Activated CD8-positive, alpha-beta T cell treated with anti-CD3 and anti-CD28 coated beads for 36 hours (primary cell): ENCODE measurements at regions not wholly inside any gene's neighbourhood (a gene's known extent, or its start where the extent isn't known, plus 50 kb on each side); places are given as distances from the start of the nearest gene placed in this dataset.

Experiments
- ATAC-seq: fragments of 200-7000 bp; cut with Tn5 transposase; one replicate; pipeline ENCODE4 v1.10.0; 2021; ENCODE audit warnings: mild to moderate bottlenecking, moderate library complexity
- CTCF ChIA-PET: fragments of 350-600 bp; sonication (Branson Sonifier 250); formaldehyde crosslinking; loops from one replicate; lab custom pipeline; 2021; ENCODE audit warnings: antibody characterized with exemption; lab: Charles Lee
- POLR2A ChIA-PET: fragments of 350-600 bp; sonication (Branson Sonifier 250); formaldehyde crosslinking; loops from one replicate; lab custom pipeline; 2021; ENCODE audit warnings: antibody characterized with exemption; lab: Charles Lee
- DNase-seq: peaks from one replicate; pipeline ENCODE4 v3.0.0-alpha.2; 2020
- H3K27ac Mint-ChIP-seq: one replicate; pipeline ENCODE4 v1.8.0; 2021; ENCODE audit warnings: mild to moderate bottlenecking, mixed read lengths
- H3K27me3 Mint-ChIP-seq: one replicate; pipeline ENCODE4 v1.8.0; 2021; ENCODE audit warnings: mixed read lengths
- H3K36me3 Mint-ChIP-seq: one replicate; pipeline ENCODE4 v1.8.0; 2021; ENCODE audit warnings: low read depth, mixed read lengths
- H3K4me1 Mint-ChIP-seq: one replicate; pipeline ENCODE4 v1.8.0; 2021; ENCODE audit warnings: low read depth, mixed read lengths
- H3K4me3 Mint-ChIP-seq: one replicate; pipeline ENCODE4 v1.8.0; 2021; ENCODE audit warnings: mild to moderate bottlenecking, moderate library complexity, mixed read lengths
- H3K9me3 Mint-ChIP-seq: one replicate; pipeline ENCODE4 v1.8.0; 2021; ENCODE audit warnings: mixed read lengths
- intact Hi-C: fragments of 100-400 bp; cut with micrococcal nuclease; formaldehyde crosslinking; loops from one replicate; pipeline ENCODE4 v1.10.0; 2022
- TF ChIP-seq, protein P1 (sequence below): fragments of 200-600 bp; IDR thresholded peaks from one replicate; pipeline ENCODE4 v1.8.0; 2022; ENCODE audit warnings: antibody characterized with exemption, mild to moderate bottlenecking

DNA sequence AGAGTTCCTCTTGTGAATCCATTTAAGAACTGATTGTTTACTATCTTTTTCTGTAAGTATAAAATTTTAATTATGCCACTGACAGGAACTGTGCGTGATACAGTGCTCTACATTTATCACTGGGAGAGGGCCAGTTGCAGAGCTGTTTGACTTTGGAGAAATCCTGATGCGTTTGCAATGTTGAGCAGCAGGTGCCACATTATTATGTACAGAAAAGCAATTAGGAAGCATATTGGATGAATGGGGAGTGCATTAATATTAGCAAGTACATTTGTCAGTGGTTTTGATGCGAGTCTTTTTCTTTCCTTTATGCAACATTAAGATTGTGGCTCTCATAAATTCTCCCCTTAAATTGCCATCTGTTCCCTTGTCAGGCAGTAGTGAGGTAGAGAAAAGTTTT, 302.3 kb upstream of the FANCL start:
- ATAC-seq: no peak
- CTCF ChIA-PET: no interaction called here

DNA sequence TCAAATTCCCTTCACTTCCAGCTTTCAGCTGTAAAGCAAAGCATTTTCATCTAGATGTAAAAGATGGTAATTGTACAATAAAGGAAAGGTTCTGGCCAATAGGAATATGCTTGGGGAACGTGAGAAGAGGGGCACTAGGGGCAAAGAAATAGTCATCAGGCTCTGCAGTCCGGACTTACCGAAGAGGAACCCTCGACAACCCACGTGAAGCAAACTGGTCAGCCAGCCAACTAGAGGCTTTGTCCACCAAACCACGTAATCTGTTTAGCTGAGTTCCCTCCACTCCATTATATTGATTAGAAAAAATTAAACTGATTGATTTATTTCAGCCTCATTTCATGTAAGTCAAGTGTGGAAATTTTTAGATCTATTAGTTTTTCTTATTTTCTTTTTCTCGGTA, 300.4 kb upstream of the FANCL start:
- intact Hi-C loops: no loop called here
- H3K4me1 Mint-ChIP-seq: no peaks in the 10 kb centered on the region
- H3K4me3 Mint-ChIP-seq: no peak overlapping the region
- H3K9me3 Mint-ChIP-seq: no peaks in the 10 kb centered on the region
- H3K27ac Mint-ChIP-seq: no peak overlapping the region
- CTCF ChIA-PET: no interaction called here
- DNase-seq: no peak
- H3K36me3 Mint-ChIP-seq: no peaks in the 10 kb centered on the region
- no peaks in the 10 kb centered on the region for H3K27me3 Mint-ChIP-seq
- ATAC-seq: no peak
- POLR2A ChIA-PET: no interaction called here
- TF ChIP-seq, protein P1, sequence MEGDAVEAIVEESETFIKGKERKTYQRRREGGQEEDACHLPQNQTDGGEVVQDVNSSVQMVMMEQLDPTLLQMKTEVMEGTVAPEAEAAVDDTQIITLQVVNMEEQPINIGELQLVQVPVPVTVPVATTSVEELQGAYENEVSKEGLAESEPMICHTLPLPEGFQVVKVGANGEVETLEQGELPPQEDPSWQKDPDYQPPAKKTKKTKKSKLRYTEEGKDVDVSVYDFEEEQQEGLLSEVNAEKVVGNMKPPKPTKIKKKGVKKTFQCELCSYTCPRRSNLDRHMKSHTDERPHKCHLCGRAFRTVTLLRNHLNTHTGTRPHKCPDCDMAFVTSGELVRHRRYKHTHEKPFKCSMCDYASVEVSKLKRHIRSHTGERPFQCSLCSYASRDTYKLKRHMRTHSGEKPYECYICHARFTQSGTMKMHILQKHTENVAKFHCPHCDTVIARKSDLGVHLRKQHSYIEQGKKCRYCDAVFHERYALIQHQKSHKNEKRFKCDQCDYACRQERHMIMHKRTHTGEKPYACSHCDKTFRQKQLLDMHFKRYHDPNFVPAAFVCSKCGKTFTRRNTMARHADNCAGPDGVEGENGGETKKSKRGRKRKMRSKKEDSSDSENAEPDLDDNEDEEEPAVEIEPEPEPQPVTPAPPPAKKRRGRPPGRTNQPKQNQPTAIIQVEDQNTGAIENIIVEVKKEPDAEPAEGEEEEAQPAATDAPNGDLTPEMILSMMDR: no peak

More for the DNA sequence above, 302.3 kb upstream of the FANCL start:
- intact Hi-C loops: no loop called here
- TF ChIP-seq, protein P1: no peak
- H3K36me3 Mint-ChIP-seq: no peaks in the 10 kb centered on the region
- DNase-seq: no peak
- no peak overlapping the region for H3K4me3 Mint-ChIP-seq
- no peak overlapping the region for H3K27ac Mint-ChIP-seq
- no peaks in the 10 kb centered on the region for H3K9me3 Mint-ChIP-seq
- no peaks in the 10 kb centered on the region for H3K27me3 Mint-ChIP-seq
- POLR2A ChIA-PET: no interaction called here
- H3K4me1 Mint-ChIP-seq: no peaks in the 10 kb centered on the region

DNA sequence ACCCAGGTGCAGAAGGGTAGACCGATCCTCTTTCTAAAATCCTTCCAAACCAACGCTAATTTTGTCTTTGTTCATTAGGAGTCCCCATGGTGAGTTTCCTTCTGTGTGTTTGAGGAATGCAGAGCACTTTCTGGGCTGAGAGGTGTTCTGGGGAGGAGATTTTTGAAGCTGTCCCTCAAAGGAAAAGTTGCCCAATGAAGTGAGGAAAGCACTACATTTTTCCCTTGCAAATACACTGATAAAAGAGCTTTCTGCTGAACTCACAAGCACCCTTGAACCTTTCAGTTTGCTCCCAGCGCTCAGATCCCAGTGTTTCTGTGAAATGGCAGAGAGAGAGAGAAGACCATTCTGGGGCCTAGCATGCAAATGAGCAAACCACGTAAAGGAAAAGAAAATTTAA, 299.6 kb upstream of the FANCL start:
- TF ChIP-seq, protein P1: no peak
- H3K36me3 Mint-ChIP-seq: no peaks in the 10 kb centered on the region
- ChIA-PET CTCF (no interaction called here), POLR2A (no interaction called here)
- H3K27me3 Mint-ChIP-seq: no peaks in the 10 kb centered on the region
- ATAC-seq (no peak), DNase-seq (no peak)
- H3K9me3 Mint-ChIP-seq: no peaks in the 10 kb centered on the region
- H3K4me1 Mint-ChIP-seq: no peaks in the 10 kb centered on the region
- no peak overlapping the region for H3K4me3 Mint-ChIP-seq
- no peak overlapping the region for H3K27ac Mint-ChIP-seq
- intact Hi-C loops: no loop called here

DNA sequence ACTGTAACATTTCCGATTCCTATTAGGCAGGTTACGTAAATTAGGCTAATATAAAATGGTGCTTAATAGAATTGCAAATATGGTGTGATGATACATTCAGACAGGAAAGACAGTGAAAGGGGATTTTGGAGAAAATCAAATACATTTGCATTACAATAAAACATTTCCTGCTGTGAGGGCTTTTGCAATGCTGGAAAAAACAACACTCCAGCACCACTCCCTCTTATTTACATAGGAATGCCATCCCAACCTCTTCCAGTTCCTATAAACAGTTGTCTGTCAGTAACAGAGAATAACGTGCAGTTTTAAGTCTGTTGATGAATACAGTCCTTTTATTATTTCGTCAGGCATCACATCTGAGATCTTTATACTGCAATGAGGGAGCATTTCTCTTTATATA, 298.8 kb upstream of the FANCL start:
- POLR2A ChIA-PET: no interaction called here
- CTCF ChIA-PET: no interaction called here
- ATAC-seq: no peak
- Mint-ChIP-seq H3K4me3 (no peak overlapping the region), H3K27me3 (no peaks in the 10 kb centered on the region), H3K9me3 (no peaks in the 10 kb centered on the region), H3K27ac (no peak overlapping the region), H3K36me3 (no peaks in the 10 kb centered on the region), H3K4me1 (no peaks in the 10 kb centered on the region)
- TF ChIP-seq, protein P1: no peak
- intact Hi-C loops: no loop called here
- DNase-seq: no peak

DNA sequence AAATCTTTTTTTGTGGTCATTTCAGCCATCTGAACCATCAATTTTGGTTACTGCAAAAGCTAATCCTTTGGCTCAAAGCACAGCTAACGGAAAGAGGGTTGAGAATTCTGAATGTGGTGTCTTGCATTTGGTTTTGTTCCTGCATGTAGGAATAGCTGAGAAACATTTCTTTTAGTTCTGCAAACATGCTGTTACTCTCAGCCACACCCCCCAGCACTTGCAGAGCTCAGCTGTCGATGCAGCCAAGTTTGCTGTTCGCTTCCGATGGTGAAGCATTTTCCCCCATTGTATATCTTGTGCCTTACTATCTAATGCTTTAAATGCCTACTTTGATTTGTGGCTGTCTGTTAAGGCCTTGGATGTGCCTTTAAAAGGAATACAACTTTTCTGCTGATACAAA, 294.9 kb upstream of the FANCL start:
- H3K36me3 Mint-ChIP-seq: no peaks in the 10 kb centered on the region
- no peak overlapping the region for H3K4me3 Mint-ChIP-seq
- intact Hi-C loops: no loop called here
- DNase-seq (no peak), ATAC-seq (no peak)
- TF ChIP-seq, protein P1: no peak
- CTCF ChIA-PET: no interaction called here
- POLR2A ChIA-PET: no interaction called here
- no peaks in the 10 kb centered on the region for H3K4me1 Mint-ChIP-seq
- no peaks in the 10 kb centered on the region for H3K9me3 Mint-ChIP-seq
- no peaks in the 10 kb centered on the region for H3K27me3 Mint-ChIP-seq
- no peak overlapping the region for H3K27ac Mint-ChIP-seq
